ENCODE measurements at regions not wholly inside any gene's neighbourhood (a gene's known extent, or its start where the extent isn't known, plus 50 kb on each side); places are given as distances from the start of the nearest gene placed in this dataset.
"Not testable (repeated sequence)": the region's sequence is repeated elsewhere in the genome, so short reads cannot be mapped to it uniquely, and the experiment has no call there.

GRCh38 chr5:126677121-126677520 is 76.4 kb downstream of the PHAX start:
- DNase-seq (ENCODE audit: low read depth), result no peak

- no peak for DNase-seq (ENCODE audit: low read depth)
Measured at GRCh38 chr5:126680191-126680817, 79.6 kb downstream of the PHAX start.

GRCh38 chr5:126681314-126681713 is 80.6 kb downstream of the PHAX start:
- not testable (repeated sequence) for DNase-seq (ENCODE audit: low read depth)

- DNase-seq (ENCODE audit: low read depth), result no peak
Measured at GRCh38 chr5:126681970-126682369, 81.2 kb downstream of the PHAX start.

GRCh38 chr5:126682856-126683255 is 82.1 kb downstream of the PHAX start:
- no peak for DNase-seq (ENCODE audit: low read depth)

GRCh38 chr5:126683912-126684311 is 83.2 kb downstream of the PHAX start:
- no peak for DNase-seq (ENCODE audit: low read depth)

- DNase-seq (ENCODE audit: low read depth), result peak; percentile 35
Measured at GRCh38 chr5:126684656-126685442, 84.1 kb downstream of the PHAX start.

GRCh38 chr5:126686451-126687126 is 85.8 kb downstream of the PHAX start:
- DNase-seq (ENCODE audit: low read depth), result no peak

- no peak for DNase-seq (ENCODE audit: low read depth)
Measured at GRCh38 chr5:126692971-126693370, 84.0 kb upstream of the LMNB1 start.

- DNase-seq (ENCODE audit: low read depth), result no peak
Measured at GRCh38 chr5:126693806-126694205, 83.1 kb upstream of the LMNB1 start.

GRCh38 chr5:126694403-126694802 is 82.5 kb upstream of the LMNB1 start:
- DNase-seq (ENCODE audit: low read depth), result no peak

GRCh38 chr5:126695091-126695490 is 81.8 kb upstream of the LMNB1 start:
- DNase-seq (ENCODE audit: low read depth), result no peak

- no peak for DNase-seq (ENCODE audit: low read depth)
Measured at GRCh38 chr5:126707080-126707479, 69.9 kb upstream of the LMNB1 start.

- DNase-seq (ENCODE audit: low read depth), result no peak
Measured at GRCh38 chr5:126715765-126716164, 61.2 kb upstream of the LMNB1 start.

GRCh38 chr5:126716861-126717260 is 60.1 kb upstream of the LMNB1 start:
- DNase-seq (ENCODE audit: low read depth), result no peak

- DNase-seq (ENCODE audit: low read depth), result no peak
Measured at GRCh38 chr5:126718236-126718868, 58.6 kb upstream of the LMNB1 start.

GRCh38 chr5:126720369-126720768 is 56.6 kb upstream of the LMNB1 start:
- DNase-seq (ENCODE audit: low read depth), result no peak

- no peak for DNase-seq (ENCODE audit: low read depth)
Measured at GRCh38 chr5:126723643-126724042, 53.3 kb upstream of the LMNB1 start.
